GM18951 (cell line): ENCODE measurements at regions not wholly inside any gene's neighbourhood (a gene's known extent, or its start where the extent isn't known, plus 50 kb on each side); places are given as distances from the start of the nearest gene placed in this dataset.
"Not testable (repeated sequence)": the region's sequence is repeated elsewhere in the genome, so short reads cannot be mapped to it uniquely, and the experiment has no call there.

Experiments used
- POLR2A ChIP-seq: IDR thresholded peaks from 4 replicates; pipeline ENCODE4 v1.6.1; 2011; ENCODE audit warnings: mild to moderate bottlenecking; ENCODE audit not compliant: insufficient read length, insufficient read depth; ENCODE audit errors: extremely low read depth
- in situ Hi-C: fragments of 300-500 bp; cut with MboI; formaldehyde crosslinking; loops from one replicate; pipeline ENCODE4 v1.12.0; 2022; ENCODE audit warnings: low sequenced_read_pairs, mixed read lengths, inconsistent platforms; ENCODE audit not compliant: unreplicated experiment

DNA sequence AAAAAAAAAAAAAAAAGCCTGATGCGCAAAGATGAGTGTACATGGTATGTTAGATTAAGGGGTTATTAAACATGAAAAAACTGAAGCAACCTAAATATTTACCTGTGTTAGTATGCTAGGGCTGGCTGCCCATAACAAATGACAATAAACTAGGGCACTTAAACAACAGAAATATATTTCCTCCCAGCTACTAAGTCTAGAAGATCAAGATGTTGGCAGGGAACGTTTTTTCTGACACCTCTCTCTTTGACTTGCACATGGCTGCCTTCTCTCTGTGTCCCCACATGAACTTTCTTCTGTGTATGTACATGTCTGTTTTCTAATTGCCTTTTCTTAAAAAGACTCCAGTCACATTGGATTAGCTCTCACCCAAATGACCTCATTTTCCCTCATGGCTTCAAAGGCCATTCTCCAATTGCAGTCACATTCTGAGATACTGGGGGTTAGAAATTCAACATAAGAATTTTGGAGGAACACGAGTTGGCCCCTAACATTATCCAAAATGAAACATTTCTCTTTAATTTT lies 694.5 kb downstream of the CDH9 start:
- TF ChIP-seq POLR2A: no peak
- in situ Hi-C loops: no loop called here

- TF ChIP-seq POLR2A: no peak
Measured at GRCh38 chr5:26339576-26339975, 698.8 kb downstream of the CDH9 start.

DNA sequence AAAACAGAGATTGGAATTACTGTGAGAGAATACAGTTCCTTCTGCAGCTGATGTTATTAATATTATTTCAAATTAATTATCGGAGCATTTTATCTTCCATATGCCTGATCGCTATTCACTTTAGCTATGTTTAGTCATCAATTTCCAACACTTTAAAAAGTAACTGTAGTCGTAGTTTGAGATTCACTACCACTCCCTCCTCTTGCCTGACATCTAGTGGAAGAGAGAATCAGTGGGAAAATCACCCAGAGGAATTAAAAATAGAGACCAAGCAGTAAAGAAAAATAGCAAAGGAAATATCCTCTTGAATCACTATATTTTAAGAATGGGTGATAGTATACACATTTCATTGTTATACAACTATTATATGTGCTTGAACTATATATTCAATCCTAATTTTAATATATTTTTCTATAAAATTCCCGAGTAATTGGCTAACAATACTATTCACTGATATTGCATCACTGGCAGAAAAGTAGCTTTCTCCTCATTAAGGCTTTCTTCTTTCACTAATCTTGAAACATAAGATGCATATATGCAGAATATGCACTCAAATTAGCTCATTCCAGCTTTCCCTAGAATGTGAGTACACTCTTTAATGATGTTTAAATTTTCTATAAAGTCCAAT lies 708.7 kb downstream of the CDH9 start:
- TF ChIP-seq POLR2A: no peak
- in situ Hi-C loops: no loop called here

More at GRCh38 chr5:26339576-26339975, 698.8 kb downstream of the CDH9 start:
- in situ Hi-C loops: no loop called here

DNA sequence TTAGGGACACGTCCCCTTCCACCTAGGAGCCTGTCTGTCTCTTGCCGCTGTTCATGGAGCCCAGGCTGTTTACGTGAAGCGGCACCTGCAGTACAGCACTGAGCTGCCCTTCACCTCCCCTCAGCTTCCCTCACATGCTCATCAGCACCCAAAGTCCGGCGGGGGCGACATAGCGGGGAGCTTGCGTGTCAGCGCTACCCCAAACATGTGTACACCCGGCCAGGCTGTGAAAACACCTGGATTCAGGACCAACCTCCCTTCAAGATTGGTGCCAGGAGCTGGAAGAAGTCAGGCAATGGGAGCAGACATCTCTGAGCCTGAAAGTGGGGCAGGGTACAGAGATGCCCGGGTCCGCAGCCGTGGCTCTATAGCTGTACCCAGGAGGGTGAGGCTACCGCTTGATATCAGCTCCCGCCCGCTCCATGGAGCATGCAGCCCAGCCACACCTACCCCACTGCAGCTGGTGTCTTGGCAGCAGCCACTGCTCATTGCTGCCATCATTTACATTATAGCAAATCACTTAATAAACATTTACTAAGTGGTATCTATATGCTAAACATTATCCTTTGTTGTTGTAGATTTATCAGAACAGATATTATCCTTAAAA lies 712.1 kb downstream of the CDH9 start:
- in situ Hi-C loops: no loop called here
- no peak for TF ChIP-seq POLR2A

DNA sequence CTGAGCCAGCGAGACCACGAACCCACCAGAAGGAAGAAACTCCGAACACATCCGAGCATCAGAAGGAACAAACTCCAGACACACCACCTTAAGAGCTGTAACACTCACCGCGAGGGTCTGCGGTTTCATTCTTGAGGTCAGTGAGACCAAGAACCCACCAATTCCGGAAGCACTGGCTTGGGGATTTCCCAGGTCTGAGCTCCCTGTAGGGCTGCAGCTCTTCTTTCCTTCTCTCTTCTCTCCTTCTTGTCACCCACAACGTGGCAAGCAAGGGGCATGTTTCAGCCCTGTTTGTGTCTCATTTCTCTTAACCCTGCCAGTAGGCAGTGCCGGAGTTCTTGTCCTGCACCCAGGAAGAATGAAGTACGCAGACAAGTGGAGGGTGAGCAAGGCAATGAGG lies 713.0 kb downstream of the CDH9 start:
- in situ Hi-C loops: not testable (repeated sequence)

GRCh38 chr5:26324273-26324895 lies 714.0 kb downstream of the CDH9 start:
- in situ Hi-C loops: not testable (repeated sequence)

DNA sequence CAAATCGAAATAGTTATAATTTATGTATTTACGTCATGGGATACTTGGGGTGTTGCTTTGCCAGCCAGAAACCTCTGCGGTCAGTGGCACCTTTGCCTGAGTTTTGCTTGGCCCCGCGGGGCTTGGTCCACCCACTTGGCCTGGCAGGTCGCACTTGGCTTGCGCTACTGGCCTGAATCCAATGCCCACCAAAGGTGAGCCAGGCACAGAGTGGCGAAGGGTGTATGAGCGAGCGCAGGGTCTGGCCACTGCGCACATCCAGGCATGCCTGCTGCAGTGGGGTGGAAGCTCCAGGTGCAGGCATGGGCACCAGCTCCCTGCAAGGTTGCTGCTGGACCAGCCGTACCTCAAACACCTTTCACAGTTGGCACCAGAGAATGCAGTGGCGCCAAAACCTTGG lies 714.6 kb downstream of the CDH9 start:
- no peak for TF ChIP-seq POLR2A
- in situ Hi-C loops: no loop called here

DNA sequence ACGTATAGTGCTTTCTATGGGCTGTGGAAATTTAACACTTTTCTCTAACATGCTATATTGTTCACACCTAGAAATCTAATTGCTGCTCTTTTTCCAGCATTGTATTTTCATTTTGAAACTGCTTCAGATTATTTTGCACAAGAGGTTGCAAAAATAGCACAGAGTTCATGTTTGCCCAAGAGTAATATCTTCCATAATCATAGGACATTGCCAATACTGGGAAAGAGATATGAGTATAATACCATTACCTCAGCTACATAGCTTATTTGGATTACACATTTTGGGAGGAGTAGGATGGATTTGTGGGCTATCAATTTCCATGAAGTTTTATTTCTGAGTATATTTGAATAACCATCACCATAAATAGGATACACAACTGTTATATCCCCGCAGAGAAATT lies 717.1 kb downstream of the CDH9 start:
- in situ Hi-C loops: no loop called here
- no peak for TF ChIP-seq POLR2A

DNA sequence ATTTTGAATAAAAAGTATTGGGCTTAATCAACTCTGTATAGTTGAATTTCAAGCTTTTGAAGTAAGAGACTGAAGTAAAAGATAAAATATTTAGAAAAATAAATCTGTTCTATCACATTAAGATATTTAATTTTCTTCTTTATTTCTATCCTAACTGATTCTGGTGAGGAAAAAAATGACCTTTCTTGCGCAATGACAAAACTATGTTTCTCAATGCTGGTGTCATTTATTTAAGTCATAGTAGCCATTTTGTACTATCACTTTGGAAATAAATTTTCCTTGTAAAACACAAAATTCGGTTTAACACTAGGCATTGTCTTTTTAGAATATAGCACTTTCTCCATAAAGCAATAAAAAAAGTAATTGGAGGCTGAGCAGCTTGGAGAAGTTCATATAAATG lies 728.0 kb downstream of the CDH9 start:
- TF ChIP-seq POLR2A: no peak
- in situ Hi-C loops: no loop called here

- TF ChIP-seq POLR2A: no peak
- in situ Hi-C loops: no loop called here
Measured at GRCh38 chr5:26295541-26295940, 742.8 kb downstream of the CDH9 start.

DNA sequence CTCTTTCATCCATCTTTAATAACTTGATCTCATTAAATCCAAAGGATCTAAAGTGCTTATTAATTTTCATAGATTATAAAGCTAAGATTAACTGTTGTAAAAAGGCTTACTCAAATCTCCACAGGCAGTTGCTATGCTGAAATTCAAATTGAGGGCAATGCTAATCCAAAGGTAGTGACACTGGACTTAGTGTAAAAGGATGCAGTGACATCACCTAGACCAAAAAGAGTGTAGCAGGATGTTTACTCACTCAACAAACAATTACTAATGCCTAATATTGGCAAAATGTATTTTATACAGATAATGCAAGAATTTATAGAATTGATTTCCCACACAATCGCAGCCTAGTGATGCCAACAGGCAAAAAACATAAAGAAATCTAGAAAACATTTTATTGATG lies 756.2 kb downstream of the CDH9 start:
- in situ Hi-C loops: no loop called here

GRCh38 chr5:26278078-26278477 lies 760.3 kb downstream of the CDH9 start:
- no peak for TF ChIP-seq POLR2A
- in situ Hi-C loops: no loop called here

More for the DNA sequence above, 756.2 kb downstream of the CDH9 start:
- TF ChIP-seq POLR2A: no peak

GRCh38 chr5:26259081-26259480 lies 779.3 kb downstream of the CDH9 start:
- no peak for TF ChIP-seq POLR2A
- in situ Hi-C loops: no loop called here

DNA sequence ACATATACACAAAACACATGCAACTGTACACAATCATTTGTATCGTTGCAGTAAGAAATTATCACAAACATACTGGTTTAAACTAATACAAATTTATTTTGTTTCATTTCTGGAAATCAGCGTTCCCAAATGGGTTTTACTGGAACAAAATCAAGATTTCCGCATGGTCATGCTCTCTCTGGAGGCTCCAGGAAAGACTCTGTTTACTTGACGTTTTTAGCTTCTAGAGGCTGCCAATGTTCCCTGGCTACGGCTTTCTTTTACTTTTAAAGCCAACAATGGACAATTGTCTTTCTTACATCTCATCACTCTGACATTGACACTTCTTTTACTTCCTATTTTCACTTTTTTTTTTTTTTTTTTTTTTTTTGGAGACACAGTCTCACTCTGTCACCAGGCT lies 793.1 kb downstream of the CDH9 start:
- no peak for TF ChIP-seq POLR2A
- in situ Hi-C loops: no loop called here
